B cell (primary cell): ENCODE measurements at regions not wholly inside any gene's neighbourhood (a gene's known extent, or its start where the extent isn't known, plus 50 kb on each side); places are given as distances from the start of the nearest gene placed in this dataset.

Experiments
- ATAC-seq: fragments of 200-7000 bp; cut with Tn5 transposase; one replicate; pipeline ENCODE4 v1.10.0; 2021; ENCODE audit warnings: low read depth, mild to moderate bottlenecking, moderate number of reproducible peaks, moderate library complexity
- CTCF ChIA-PET: fragments of 350-600 bp; sonication (Branson Sonifier 250); formaldehyde crosslinking; loops from one replicate; lab custom pipeline; 2021; ENCODE audit warnings: antibody characterized with exemption, inconsistent platforms; lab: Charles Lee
- POLR2A ChIA-PET: fragments of 350-600 bp; sonication (Branson Sonifier 250); formaldehyde crosslinking; loops from one replicate; lab custom pipeline; 2021; ENCODE audit warnings: antibody characterized with exemption; lab: Charles Lee
- DNase-seq: peaks from one replicate; pipeline ENCODE4 v3.0.0; 2013
- H2AFZ ChIP-seq: 2 replicates; pipeline ENCODE4 v1.6.1; 2012; ENCODE audit warnings: mild to moderate bottlenecking, low read depth, low read length; ENCODE audit not compliant: insufficient read depth, poor library complexity, severe bottlenecking
- H3K27ac ChIP-seq, 2 donors: 1 replicate in 1 of 2; 2 replicates in 1 of 2; pipeline ENCODE4 v1.5.1; 2012 to 2013; ENCODE audit warnings: low read length in 2 of 2, mild to moderate bottlenecking in 2 of 2, moderate library complexity in 1 of 2
- H3K27me3 ChIP-seq, 4 experiments: fragments of 200-600 bp in 1 of 4; sonication (generic) in 1 of 4; replicated peaks in 1 of 4; 1 replicate in 2 of 4; 2 replicates in 2 of 4; pipeline versions ENCODE4 v1.6.1 to v1.7.0; 2013 to 2016; ENCODE audit warnings: low read length in 3 of 4, mild to moderate bottlenecking in 2 of 4, mixed read lengths in 1 of 4, moderate library complexity in 1 of 4; ENCODE audit not compliant: insufficient read depth in 4 of 4, control insufficient read depth in 3 of 4; ENCODE audit errors: control extremely low read depth in 1 of 4
- H3K36me3 ChIP-seq, 2 experiments: replicated peaks in 1 of 2; 1 replicate in 1 of 2; 2 replicates in 1 of 2; pipeline versions ENCODE4 v1.6.1 to v1.7.1; 2013; ENCODE audit warnings: low read length in 1 of 2; ENCODE audit not compliant: insufficient read depth in 2 of 2, control insufficient read depth in 1 of 2; ENCODE audit errors: control extremely low read depth in 1 of 2, extremely low read depth in 1 of 2
- H3K4me1 ChIP-seq, 2 donors: fragments of 200-600 bp in 1 of 2; sonication (generic) in 1 of 2; 1 replicate in 1 of 2; 2 replicates in 1 of 2; pipeline versions ENCODE4 v1.5.1 to v1.6.1; 2013 to 2017; ENCODE audit warnings: low read length in 2 of 2; ENCODE audit not compliant: control insufficient read depth in 2 of 2, insufficient read depth in 2 of 2
- H3K4me2 ChIP-seq: replicated peaks from 2 replicates; pipeline ENCODE3; 2012; ENCODE audit warnings: mild to moderate bottlenecking, low read depth, low read length; ENCODE audit not compliant: poor library complexity, severe bottlenecking
- H3K4me3 ChIP-seq, 5 experiments: fragments of 200-600 bp in 1 of 5; sonication (generic) in 1 of 5; 1 replicate in 3 of 5; 2 replicates in 2 of 5; pipeline versions ENCODE4 v1.5.1 to v1.7.0; 2011 to 2016; ENCODE audit warnings: low read length in 4 of 5, mild to moderate bottlenecking in 4 of 5, low read depth in 2 of 5, control low read depth in 1 of 5, moderate library complexity in 1 of 5; ENCODE audit not compliant: insufficient read depth in 1 of 5; ENCODE audit errors: control extremely low read depth in 1 of 5, extremely low read depth in 1 of 5
- H3K79me2 ChIP-seq: fragments of 200-600 bp; sonication (generic); one replicate; pipeline ENCODE4 v1.6.0; 2016; ENCODE audit warnings: low read length; ENCODE audit not compliant: control insufficient read depth, insufficient read depth
- H3K9ac ChIP-seq: fragments of 200-600 bp; sonication (generic); 2 replicates; pipeline ENCODE4 v1.6.1; 2017; ENCODE audit warnings: mild to moderate bottlenecking, low read length, moderate library complexity
- H3K9me3 ChIP-seq, 3 donors: one replicate each; pipeline versions ENCODE4 v1.6.1 to v1.7.1; 2013; ENCODE audit warnings: low read length in 2 of 3; ENCODE audit not compliant: control insufficient read depth in 2 of 3, insufficient read depth in 1 of 3; ENCODE audit errors: control extremely low read depth in 1 of 3
- H4K20me1 ChIP-seq: 2 replicates; pipeline ENCODE4 v1.6.0; 2012; ENCODE audit warnings: mild to moderate bottlenecking, low read length; ENCODE audit not compliant: insufficient read depth, control insufficient read depth, poor library complexity, severe bottlenecking
- H3K27ac Mint-ChIP-seq: one replicate; pipeline ENCODE4 v1.8.0; 2021; ENCODE audit warnings: mixed read lengths
- H3K27me3 Mint-ChIP-seq: one replicate; pipeline ENCODE4 v1.8.0; 2021; ENCODE audit warnings: mixed read lengths
- H3K4me1 Mint-ChIP-seq: one replicate; pipeline ENCODE4 v1.8.0; 2021; ENCODE audit warnings: mixed read lengths
- H3K4me3 Mint-ChIP-seq: one replicate; pipeline ENCODE4 v1.8.0; 2021; ENCODE audit warnings: mixed read lengths
- H3K9me3 Mint-ChIP-seq: one replicate; pipeline ENCODE4 v1.8.0; 2022; ENCODE audit warnings: mixed read lengths; ENCODE audit not compliant: insufficient read depth
- EZH2 ChIP-seq: IDR thresholded peaks from 2 replicates; pipeline ENCODE4 v1.6.1; 2012; ENCODE audit warnings: borderline replicate concordance, low read depth, mild to moderate bottlenecking, moderate library complexity, low read length; ENCODE audit not compliant: insufficient read depth, poor library complexity, severe bottlenecking
- WGBS: methylation state at CpG from one replicate; pipeline ENCODE4 v1.1.5; 2013; ENCODE audit warnings: missing lambda C conversion rate; ENCODE audit not compliant: insufficient coverage; 5-methylcytosine and 5-hydroxymethylcytosine counted together
- intact Hi-C: fragments of 100-400 bp; cut with micrococcal nuclease; formaldehyde crosslinking; loops from one replicate; pipeline ENCODE4 v1.10.0; 2022
- TF ChIP-seq, protein P1 (sequence below): fragments of 200-600 bp; IDR thresholded peaks from one replicate; pipeline ENCODE4 v1.8.0; 2022; ENCODE audit warnings: antibody characterized with exemption, mild to moderate bottlenecking

DNA sequence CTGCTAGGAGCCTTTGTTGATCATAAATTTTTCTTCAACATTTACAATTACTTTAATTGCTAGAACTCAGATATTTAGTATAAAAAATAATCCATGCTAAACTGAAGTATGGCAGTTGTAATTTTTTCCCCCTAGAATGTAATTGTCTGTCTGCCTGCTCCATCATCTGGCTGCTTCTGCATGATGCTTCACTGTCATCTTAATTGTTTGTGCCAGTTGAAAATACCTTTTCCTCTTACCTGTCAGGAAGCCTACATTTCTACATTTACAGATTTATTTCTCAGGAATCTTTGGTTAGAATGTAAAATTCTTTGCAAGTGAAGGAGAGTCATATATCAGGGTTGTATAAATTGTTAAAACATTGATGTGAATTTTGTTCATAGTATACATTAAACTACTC, 348.6 kb downstream of the GRXCR1 start:
- Histone ChIP-seq H3K27me3 (no peaks in the 10 kb centered on the region), H2AFZ (no peak overlapping the region), H3K79me2 (no peaks in the 10 kb centered on the region), H3K4me3 (no peak overlapping the region), H3K9ac (no peak overlapping the region), H3K9me3 (no peaks in the 10 kb centered on the region), H3K27ac (no peak overlapping the region), H3K4me1 (no peaks in the 10 kb centered on the region), H4K20me1 (no peaks in the 10 kb centered on the region), H3K36me3 (no peaks in the 10 kb centered on the region), H3K4me2 (no peak overlapping the region)
- no peak for ATAC-seq
- no peaks in the 10 kb centered on the region for H3K9me3 Mint-ChIP-seq
- CTCF ChIA-PET: no interaction called here
- H3K4me1 Mint-ChIP-seq: no peaks in the 10 kb centered on the region
- no peak for DNase-seq
- no peaks in the 10 kb centered on the region for H3K27me3 Mint-ChIP-seq
- intact Hi-C loops: no loop called here
- POLR2A ChIA-PET: no interaction called here
- H3K27ac Mint-ChIP-seq: no peak overlapping the region
- no peak for TF ChIP-seq EZH2
- TF ChIP-seq, protein P1, sequence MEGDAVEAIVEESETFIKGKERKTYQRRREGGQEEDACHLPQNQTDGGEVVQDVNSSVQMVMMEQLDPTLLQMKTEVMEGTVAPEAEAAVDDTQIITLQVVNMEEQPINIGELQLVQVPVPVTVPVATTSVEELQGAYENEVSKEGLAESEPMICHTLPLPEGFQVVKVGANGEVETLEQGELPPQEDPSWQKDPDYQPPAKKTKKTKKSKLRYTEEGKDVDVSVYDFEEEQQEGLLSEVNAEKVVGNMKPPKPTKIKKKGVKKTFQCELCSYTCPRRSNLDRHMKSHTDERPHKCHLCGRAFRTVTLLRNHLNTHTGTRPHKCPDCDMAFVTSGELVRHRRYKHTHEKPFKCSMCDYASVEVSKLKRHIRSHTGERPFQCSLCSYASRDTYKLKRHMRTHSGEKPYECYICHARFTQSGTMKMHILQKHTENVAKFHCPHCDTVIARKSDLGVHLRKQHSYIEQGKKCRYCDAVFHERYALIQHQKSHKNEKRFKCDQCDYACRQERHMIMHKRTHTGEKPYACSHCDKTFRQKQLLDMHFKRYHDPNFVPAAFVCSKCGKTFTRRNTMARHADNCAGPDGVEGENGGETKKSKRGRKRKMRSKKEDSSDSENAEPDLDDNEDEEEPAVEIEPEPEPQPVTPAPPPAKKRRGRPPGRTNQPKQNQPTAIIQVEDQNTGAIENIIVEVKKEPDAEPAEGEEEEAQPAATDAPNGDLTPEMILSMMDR: no peak
- H3K4me3 Mint-ChIP-seq: no peak overlapping the region

DNA sequence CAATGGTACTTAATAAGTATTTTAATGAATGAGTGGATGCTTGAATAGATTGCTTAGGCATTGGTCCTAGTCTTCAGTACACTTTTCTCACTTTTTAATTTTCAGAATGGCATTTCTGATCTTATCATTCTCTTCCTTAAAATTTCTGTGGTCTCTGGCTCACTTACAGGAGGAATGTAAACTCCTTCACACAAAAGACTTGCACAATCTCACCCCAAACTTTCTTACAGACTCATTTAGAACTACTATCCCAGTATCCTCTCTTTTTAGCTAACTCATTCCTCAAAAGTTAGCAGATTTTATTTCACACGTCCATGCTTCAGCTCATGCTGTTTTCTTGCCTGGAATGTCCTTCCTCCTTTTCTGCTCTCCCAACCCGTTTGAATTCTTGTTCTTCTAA, 350.1 kb downstream of the GRXCR1 start:
- Histone ChIP-seq H3K79me2 (no peaks in the 10 kb centered on the region), H3K4me1 (no peaks in the 10 kb centered on the region), H3K36me3 (no peaks in the 10 kb centered on the region), H3K4me2 (no peak overlapping the region), H2AFZ (no peak overlapping the region), H4K20me1 (no peaks in the 10 kb centered on the region), H3K27ac (no peak overlapping the region), H3K4me3 (no peak overlapping the region), H3K27me3 (no peaks in the 10 kb centered on the region), H3K9ac (no peak overlapping the region), H3K9me3 (no peaks in the 10 kb centered on the region)
- Mint-ChIP-seq H3K27me3 (no peaks in the 10 kb centered on the region), H3K4me1 (no peaks in the 10 kb centered on the region), H3K27ac (no peak overlapping the region), H3K9me3 (peaks cover 2% of the 10 kb centered on the region), H3K4me3 (no peak overlapping the region)
- intact Hi-C loops: no loop called here
- CTCF ChIA-PET: no interaction called here
- no peak for TF ChIP-seq EZH2
- TF ChIP-seq, protein P1: no peak
- POLR2A ChIA-PET: no interaction called here
- DNase-seq (no peak), ATAC-seq (no peak)
- no CpG with 5 or more reads among the region's 2 CpGs for WGBS
